Frontal cortex (tissue), 3 donors: ENCODE measurements at regions not wholly inside any gene's neighbourhood (a gene's known extent, or its start where the extent isn't known, plus 50 kb on each side); places are given as distances from the start of the nearest gene placed in this dataset.
"Not testable (repeated sequence)": the region's sequence is repeated elsewhere in the genome, so short reads cannot be mapped to it uniquely, and the experiment has no call there.

ENCODE experiments used
- DNase-seq, 2 donors: peaks; one replicate each; pipeline ENCODE4 v3.0.0; 2012; ENCODE audit warnings: low spot score in 2 of 2
- FAIRE-seq: peaks from 2 replicates; lab custom pipeline; 2012; peaks lifted over from hg19 to GRCh38; lab: Jason Lieb, UNC
- donor health status: control.
- donor health status: control.
- donor health status: control.

DNA sequence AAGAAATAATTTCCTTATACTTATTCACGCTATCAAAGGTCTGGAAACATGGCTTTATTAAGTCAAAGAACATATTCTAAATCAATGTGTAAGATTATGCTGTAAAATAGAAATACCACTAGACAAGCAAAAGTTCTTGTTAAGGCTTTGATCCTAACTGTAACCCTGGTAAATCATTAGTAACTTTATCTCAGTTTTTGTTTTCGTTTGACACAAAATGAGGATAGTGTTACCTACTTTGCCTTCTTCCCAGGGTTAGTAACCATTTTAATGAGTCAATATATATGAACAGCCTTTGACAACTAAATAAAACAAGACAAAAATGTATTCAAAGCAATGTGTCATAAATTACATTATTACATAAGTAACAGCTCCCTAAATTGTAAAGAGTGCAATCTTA lies 1336.3 kb downstream of the FAM181B start:
- no peak for FAIRE-seq
- DNase-seq, result no peak

DNA sequence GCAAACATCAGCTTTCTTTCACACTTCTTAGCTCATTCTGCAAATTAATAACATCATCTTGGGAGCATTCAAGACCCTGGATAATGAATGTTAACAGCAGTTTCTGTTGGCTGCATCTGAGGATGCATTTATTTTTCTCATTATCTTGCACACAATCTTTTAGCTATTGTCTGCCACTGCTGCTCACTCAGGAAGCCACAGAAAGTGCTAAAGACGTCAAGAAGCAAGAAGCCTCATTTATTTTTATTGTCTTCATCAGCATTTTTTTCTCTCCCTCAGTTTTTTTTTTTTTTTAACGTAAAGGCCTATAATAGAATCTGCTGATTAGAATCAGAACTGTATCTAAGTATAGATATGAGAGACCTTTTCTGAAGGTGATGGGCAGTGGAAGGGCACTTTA lies 1339.4 kb downstream of the FAM181B start:
- FAIRE-seq, result no peak
- DNase-seq, result no peak

DNA sequence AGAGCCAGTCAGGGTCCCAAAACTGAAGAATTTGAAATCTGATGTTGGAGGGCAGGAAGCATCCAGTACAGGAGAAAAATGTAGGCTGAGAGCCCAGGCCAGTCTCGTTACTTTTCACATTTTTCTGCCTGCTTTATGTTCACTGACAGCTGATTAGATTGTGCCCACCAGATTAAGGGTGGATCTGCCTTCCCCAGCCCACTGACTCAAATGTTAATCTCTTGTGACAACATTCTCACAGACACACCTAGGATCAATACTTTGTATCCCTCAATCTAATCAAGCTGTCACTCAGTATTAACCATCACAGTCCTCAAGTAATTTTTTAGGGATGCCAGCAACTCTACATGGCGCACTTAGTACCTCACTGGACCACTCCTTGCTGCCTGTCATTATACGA lies 1345.3 kb downstream of the FAM181B start:
- no peak for FAIRE-seq
- no peak for DNase-seq

DNA sequence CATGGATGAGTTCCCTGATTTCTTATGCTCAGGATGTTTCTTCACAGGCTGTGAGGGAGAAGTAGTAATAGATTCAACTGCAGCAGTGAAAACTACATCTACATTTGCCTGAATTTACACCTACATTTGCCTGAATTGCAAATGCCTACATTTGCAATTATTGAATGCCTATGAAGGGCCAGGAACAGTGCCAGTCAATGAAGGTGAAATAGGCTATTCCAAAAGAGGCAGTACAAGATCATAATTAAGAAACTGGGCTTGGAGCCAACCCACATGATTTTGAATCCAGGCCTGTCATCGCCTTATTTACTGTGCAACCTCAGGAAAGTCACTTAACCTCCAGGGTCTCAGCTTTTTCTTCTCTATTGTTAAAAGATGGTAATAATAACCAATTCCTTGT lies 1353.3 kb downstream of the FAM181B start:
- DNase-seq, result no peak
- FAIRE-seq, result no peak

DNA sequence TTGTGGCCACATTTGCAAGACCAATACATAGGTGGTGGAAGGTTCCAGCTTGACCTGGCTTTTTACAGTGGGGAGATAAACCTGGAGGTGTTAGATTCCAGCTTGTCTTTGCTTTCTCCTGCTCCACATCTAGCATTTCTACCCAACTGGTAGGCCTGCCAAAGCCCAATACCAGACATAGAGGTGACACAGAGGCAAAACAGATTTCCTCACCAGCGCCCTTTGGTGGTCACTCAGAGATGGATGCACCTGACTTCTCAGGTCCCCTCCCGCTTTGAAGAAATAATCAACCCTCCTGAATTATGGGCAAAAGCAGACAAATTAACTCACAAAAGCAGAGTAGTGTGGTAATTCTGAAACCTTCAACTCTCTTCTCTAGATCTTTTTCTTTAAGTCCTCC lies 1356.2 kb downstream of the FAM181B start:
- FAIRE-seq, result no peak
- no peak for DNase-seq

DNA sequence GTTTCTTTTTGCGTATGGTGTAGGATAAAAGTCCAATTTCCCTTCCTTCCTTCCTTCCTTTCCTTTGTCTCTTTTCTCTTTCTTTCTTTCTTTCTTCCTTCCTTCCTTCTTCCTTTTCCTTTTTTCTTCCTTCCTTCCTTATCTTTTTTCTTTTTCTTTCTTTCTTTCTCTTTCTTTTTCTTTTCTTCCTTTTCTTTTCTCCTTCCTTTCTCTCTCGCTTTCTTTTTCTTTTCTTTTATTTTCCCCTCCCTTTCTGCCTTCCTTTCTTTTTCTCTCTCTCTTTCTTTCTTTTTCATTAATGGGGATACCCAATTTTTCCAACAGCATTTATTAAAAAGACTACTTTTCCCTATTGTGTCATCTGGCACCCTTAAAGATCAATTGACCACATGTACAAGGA lies 1359.7 kb downstream of the FAM181B start:
- DNase-seq (no peak), FAIRE-seq (no peak)

DNA sequence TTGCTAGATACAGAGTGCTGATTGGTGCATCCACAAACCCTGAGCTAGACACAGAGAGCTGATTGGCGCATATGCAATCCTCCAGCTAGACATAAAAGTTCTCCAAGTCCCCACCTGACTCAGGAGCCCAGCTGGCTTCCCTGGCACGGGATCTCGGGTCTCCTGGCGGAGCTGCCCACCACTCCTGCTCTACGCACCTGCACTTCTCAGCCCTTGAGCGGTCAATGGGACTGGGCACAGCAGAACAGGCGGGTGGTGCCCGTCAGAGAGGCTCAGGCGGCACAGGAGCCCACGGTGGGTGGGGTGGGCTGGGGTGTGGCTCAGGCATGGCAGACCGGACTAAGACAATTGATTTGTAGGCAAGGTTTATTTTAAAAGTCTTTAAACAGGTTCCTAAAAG lies 1365.5 kb downstream of the FAM181B start:
- DNase-seq (no peak), FAIRE-seq (no peak)

DNA sequence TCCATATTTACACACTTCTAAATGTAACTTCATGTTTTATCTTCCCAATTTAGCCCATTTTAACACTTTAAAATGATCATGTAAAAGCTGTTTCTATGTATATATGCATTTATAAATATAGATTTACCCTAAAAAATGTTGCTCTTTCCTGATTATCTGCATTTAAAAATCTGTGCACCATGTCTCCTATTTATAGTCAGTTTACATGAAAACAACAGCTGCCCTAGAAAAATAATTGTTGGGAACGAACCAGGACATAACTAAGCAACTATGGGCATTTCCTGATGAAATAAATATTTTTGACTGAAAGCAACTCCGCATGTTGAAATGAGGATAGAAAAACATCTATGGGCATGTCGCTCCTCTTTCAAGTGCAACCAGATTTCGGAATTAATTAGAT lies 1368.2 kb downstream of the FAM181B start:
- no peak for FAIRE-seq
- DNase-seq, result no peak

DNA sequence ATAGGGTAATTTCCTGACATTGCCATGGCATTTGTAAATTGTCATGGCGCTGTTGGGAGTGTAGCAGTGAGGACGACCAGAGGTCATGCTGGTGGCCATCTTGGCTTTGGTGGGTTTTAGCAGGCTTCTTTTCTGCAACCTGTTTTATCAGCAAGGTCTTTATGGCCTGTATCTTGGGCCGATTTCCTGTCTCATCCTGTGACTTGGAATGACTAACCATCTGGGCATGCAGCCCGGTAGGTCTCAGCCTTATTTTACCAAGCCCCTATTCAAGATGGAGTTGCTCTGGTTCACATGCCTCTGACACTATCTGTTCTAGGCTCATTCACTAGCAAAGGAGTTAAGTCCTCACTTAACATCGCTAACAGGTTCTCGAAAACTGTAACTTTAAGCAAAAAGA lies 1374.2 kb downstream of the FAM181B start:
- no peak for DNase-seq
- FAIRE-seq, result no peak

DNA sequence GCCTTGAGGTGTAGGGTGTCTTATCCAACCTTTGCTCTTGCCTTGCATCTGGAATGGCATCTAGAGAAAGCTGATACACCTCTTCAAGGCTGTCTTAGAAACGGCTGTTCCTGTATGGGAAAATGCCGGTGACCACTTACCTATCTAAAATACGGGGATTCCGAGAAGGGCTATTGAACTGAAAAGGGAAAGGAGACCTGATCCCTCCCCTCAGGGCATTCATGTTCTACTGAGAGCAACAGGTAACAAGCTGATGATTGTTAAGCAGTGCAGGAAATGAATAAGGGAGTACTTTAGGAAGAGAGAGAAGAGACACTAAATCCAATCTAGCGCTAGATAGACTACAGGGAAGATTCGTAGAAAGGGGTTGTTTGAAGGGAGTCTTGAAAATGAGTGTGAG lies 1388.1 kb downstream of the FAM181B start:
- DNase-seq, result no peak
- FAIRE-seq, result no peak

DNA sequence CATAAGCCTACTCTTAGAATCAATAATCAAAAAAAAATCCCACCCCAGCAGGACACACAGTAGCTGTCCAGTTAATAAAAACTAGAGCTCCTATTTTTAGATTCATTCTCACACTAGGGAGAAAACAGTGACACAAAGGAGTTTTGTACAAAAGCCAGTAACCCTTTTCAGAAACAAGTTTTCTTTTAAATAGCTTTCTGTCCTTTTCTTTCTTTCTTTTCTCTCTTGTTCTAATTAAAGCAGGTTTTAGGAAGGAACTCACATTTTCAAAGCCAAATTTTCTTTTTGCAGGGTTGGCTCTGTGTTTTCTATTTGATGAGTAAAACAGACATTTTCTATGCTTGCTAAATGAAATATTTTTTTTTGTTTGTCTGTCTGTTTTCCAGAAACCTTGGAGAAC lies 1390.7 kb downstream of the FAM181B start:
- no peak for FAIRE-seq
- DNase-seq, result no peak

DNA sequence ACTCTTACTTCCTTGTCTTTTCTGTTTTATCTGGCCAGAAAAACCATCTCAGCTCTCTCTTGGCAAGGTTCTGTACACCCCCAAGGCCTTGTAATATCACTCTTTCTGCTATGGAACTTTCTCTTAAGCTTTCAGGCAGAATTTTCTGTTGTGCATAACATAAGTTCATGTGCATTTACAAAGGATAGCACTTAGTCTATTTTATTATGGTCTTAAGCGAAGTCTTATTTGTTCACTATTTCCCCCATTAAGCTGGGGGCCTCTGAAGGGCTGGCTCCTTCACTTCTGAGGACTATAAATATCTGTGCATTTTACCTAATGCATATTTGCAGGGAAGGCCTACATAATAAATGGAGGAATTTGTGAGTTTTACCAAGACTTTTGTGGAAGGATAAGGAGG lies 1393.4 kb downstream of the FAM181B start:
- no peak for DNase-seq
- no peak for FAIRE-seq

DNA sequence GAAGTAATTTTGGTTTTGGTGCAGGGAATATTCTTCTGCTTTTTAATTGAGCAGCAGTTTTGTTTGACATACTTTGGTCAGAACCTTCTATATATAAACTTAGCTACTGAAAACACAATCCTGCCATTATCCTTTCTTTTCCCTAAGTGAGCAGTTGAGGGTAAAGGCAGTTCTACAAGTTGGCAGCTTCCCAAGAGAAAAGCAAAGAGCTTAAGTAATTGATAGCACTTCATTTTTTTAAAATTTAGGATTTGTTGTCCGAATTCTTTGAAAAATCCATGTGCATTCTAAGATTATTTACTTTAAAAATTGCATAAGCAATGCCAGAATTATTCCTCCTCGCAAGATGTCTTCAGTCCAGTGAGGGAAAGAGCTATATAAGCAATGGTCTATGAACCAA lies 1394.1 kb downstream of the FAM181B start:
- FAIRE-seq, result no peak
- DNase-seq, result no peak

DNA sequence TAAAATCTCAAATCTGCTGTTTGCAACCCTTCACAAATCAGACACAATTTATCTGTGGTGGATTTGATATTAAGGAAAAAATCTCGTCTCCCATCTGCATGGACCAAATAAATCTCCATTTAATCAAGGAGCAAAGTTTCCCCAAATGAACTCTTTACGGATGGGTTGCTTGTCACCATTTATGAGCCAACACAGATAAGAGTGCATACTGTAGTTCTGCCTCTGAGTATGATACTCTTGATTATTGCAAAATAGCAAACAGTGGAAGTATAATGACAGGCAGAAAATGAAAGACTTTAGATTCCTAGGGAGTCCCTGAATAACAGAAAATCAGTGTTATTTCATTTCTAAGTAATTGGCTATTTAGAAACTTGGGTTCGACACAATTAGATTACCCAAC lies 1395.9 kb downstream of the FAM181B start:
- FAIRE-seq, result no peak
- no peak for DNase-seq

DNA sequence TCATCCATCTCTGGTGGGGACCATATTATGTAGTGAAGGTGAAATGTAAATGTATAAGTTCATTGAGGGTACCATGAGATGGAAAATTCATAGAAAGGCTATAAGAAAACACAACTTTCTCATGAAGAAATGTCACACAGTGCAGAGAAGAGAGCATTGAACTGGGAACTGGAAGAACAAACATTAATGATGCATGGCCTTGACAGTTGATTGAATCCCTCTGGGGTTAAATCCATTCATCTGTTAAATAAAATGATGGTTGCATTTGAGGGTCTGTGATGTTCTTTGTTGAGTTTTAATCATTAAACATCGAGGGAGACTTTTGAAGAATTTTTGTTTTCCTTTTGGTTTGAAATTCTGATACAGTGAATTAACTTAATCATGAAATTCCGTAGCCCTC lies 1401.4 kb downstream of the FAM181B start:
- no peak for FAIRE-seq

DNA sequence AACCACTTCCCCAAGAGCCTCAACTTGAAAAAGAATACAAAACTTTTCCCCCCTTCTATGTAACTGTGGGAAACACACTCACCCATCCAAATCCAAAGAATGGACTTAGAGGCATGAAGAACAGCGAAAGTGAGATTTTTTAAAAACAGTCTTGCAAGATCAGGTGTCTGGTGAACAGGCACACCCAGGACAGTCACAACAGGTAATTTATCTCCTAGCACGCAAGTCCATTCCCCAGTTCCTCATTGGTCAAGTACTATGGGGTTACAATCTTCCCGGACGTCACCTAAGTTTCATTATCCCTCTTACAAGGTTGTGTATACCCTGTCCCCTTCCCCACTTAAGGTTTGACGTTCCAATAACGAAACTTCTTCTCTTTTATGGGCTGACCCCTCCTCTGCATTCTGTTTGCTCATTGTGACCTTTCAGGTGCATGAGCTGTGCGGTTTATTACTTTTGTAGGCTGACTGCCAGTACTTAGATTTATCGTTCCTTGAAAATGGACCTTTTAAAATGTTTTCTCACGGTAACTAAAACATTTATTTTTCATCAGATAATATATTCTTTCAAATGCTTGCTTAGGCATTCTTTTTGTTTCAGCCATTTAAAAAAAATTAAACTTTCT lies 1401.9 kb downstream of the FAM181B start:
- FAIRE-seq, result no peak
- no peak for DNase-seq

More for the DNA sequence above, 1401.4 kb downstream of the FAM181B start:
- no peak for DNase-seq

DNA sequence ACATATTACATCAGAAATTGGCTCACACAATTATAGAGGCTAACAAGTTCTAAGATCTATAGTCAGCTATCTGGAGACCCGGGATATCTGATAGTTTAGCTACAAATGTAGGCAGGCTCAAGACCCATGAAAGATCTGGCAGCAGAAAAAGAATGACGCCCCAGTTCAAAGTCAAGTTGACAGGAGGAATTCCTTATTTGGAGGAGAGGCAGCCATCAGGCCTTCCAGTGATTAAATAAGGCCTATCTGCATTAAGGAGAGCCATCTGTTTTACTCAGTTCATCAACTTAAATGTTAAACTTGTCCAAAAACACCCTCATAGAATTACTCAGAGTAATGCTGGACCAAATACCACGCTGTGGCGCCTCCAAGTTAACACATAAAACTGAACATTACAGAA lies 1402.6 kb downstream of the FAM181B start:
- DNase-seq (no peak), FAIRE-seq (no peak)

DNA sequence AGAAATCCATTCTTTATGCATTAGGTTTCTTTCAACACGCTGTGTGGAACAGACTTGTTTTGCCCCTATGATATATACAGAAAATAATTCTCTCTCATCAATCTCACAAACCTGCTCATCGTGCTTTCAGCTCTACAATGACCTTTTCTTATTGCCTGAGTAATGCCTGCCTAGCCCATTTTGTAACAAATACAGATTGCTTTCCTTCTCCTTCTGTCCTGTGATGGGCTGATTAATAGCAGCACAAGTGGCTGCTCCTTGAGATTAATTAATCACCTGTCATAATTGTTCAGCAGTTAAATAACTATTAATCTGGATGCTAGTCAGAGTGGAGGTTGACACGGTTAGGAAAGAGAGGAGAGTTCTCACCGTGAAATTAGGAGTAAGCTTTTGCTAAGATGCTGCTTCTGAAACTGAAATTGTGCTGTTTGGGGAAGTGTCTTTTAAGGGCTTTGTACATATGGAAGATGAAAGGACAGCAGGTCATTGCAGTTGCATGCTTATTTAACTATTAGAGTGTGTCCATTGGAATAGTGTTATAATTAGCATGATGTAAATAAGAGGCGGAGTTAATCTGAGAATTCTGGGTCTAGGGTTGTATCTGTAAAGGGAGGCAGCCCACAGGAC lies 1430.5 kb downstream of the FAM181B start:
- no peak for FAIRE-seq
- no peak for DNase-seq

DNA sequence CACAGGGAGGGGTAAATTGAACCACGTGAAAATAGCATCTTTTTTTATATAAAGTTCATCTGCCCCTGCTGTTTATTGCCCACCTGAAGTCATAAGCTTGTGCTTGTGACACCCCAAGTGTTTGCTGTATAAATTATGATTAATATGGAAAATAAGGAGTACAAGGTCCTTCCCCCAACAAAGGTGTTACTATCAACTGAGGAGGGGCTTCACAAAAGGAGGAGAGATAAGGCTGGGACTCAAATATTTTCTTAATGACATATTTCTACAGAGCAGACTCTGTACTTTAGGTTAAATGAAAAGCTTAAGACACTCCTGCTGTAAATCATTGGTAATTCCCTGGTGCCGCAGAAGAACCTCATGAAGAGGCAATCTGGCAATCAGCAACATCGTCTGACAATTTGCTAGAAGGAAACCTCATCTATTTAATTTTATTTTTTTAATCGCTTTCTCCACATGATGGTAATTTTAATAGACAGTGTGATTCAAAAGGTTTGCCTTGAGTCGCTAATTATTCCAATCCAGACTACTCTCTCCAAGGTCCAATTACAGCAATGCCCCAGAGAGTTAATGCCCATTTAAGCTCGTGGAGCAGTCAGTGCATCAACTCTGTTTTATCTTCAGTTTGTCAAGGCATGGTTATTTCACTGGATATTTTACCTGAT lies 1432.4 kb downstream of the FAM181B start:
- DNase-seq (no peak), FAIRE-seq (no peak)

DNA sequence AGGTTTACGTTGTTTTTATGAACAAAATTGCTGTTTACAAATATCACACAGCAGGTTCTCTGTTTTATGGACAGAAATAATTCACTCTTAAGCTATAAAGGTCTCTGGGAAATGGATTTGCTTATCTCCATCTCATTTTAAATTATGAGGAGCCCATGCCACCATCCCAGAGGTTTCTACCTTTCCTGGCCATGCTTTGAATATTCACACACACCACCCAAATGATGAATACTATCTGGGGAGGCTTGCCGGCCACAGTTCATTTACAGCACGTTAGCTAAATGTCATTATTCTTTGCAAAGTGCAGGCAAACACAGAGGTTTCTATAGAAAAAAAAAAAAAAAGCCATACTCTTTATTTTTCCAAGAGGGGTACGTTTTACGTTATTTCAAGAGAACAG lies 1446.7 kb downstream of the FAM181B start:
- FAIRE-seq, result no peak

DNA sequence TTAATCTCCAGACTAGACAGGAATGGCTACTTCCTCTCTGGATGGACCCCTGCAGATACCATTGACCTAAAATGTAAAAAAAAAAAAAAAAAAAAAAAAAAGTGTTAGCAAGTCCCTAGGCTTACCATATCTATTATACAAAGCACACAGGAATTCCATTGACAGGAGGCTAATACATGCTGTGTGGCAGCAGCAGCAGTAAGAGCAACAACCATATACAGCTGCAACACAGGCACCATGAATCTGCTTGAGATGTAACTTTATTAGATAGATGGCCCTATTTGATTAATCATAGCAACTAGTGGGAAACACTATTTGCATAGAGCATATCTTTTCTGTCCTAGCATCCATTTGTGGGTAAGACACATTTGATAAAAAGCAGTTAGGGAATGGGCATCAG lies 1447.1 kb downstream of the FAM181B start:
- DNase-seq (no peak), FAIRE-seq (no peak)

More for the DNA sequence above, 1446.7 kb downstream of the FAM181B start:
- no peak for DNase-seq

DNA sequence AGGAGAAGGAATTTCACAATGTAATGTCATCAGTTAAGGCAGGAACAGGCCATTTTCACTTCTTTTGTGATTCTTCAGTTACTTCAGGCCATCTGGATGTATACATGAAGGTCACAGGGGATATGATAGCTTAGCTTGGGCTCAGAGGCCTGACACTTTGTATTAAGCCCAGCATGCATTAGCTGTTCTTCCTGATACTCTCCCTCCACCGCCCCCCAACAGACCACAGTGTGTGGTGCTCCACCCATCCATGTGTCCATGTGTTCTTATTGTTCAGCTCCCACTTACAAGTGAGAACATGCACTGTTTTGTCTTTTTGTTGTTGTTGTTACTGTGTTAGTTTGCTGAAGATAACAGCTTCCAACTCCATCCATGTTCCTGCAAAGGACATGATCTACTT lies 1453.4 kb downstream of the FAM181B start:
- not testable (repeated sequence) for DNase-seq, FAIRE-seq
